T-cell (primary cell): ENCODE measurements at regions not wholly inside any gene's neighbourhood (a gene's known extent, or its start where the extent isn't known, plus 50 kb on each side); places are given as distances from the start of the nearest gene placed in this dataset.

ENCODE experiments used
- ATAC-seq, 4 experiments: fragments of 200-7000 bp in 3 of 4; fragments of 150-1000 bp in 1 of 4; cut with Tn5 transposase; replicated peaks in 1 of 4; 1 replicate in 3 of 4; 2 replicates in 1 of 4; pipeline ENCODE4 v1.10.0; 2021; ENCODE audit warnings: moderate library complexity in 3 of 4, mild to moderate bottlenecking in 2 of 4, moderate number of reproducible peaks in 1 of 4
- CTCF ChIA-PET, 2 donors: fragments of 300-600 bp; sonication (Branson Sonifier 250); formaldehyde crosslinking; loops; one replicate each; lab custom pipeline; 2022; ENCODE audit warnings: antibody characterized with exemption in 2 of 2; lab: Charles Lee
- POLR2A ChIA-PET, 2 donors: fragments of 300-600 bp; sonication (Branson Sonifier 250); formaldehyde crosslinking; loops; one replicate each; lab custom pipeline; 2022; ENCODE audit warnings: antibody characterized with exemption in 2 of 2; lab: Charles Lee
- DNase-seq, 35 experiments: peaks; one replicate each; pipeline versions ENCODE4 v3.0.0 to v3.0.0-alpha.2; 2013 to 2023
- H3K27ac ChIP-seq: one replicate; pipeline ENCODE4 v1.5.1; 2013; ENCODE audit warnings: low read length
- H3K27me3 ChIP-seq, 2 experiments: replicated peaks in 1 of 2; 1 replicate in 1 of 2; 2 replicates in 1 of 2; pipeline versions ENCODE4 v1.6.1 to v1.7.0; 2013; ENCODE audit warnings: low read length in 1 of 2, mixed read lengths in 1 of 2; ENCODE audit not compliant: control insufficient read depth in 2 of 2, insufficient read depth in 2 of 2; ENCODE audit errors: extremely low read depth in 1 of 2
- H3K36me3 ChIP-seq, 2 donors: 1 replicate in 1 of 2; 2 replicates in 1 of 2; pipeline versions ENCODE4 v1.6.1 to v1.7.0; 2013; ENCODE audit warnings: low read length in 1 of 2; ENCODE audit not compliant: control insufficient read depth in 2 of 2, insufficient read depth in 1 of 2; ENCODE audit errors: extremely low read depth in 1 of 2
- H3K4me1 ChIP-seq, 2 experiments: 1 replicate in 1 of 2; 2 replicates in 1 of 2; pipeline versions ENCODE4 v1.6.1 to v1.7.0; 2013; ENCODE audit warnings: low read length in 2 of 2, mixed read lengths in 1 of 2; ENCODE audit not compliant: insufficient read depth in 2 of 2, control insufficient read depth in 1 of 2; ENCODE audit errors: extremely low read depth in 1 of 2
- H3K4me3 ChIP-seq, 2 donors: 1 replicate in 1 of 2; 2 replicates in 1 of 2; pipeline versions ENCODE4 v1.5.1 to v1.7.0; 2013; ENCODE audit warnings: mild to moderate bottlenecking in 2 of 2, low read length in 1 of 2, moderate library complexity in 1 of 2; ENCODE audit not compliant: control insufficient read depth in 1 of 2; ENCODE audit errors: extremely low read depth in 1 of 2
- H3K9me3 ChIP-seq: 2 replicates; pipeline ENCODE4 v1.7.0; 2013
- H3K27ac Mint-ChIP-seq, 2 donors: one replicate each; pipeline ENCODE4 v1.8.0; 2020 to 2021; ENCODE audit warnings: mild to moderate bottlenecking in 2 of 2, mixed read lengths in 2 of 2
- H3K27me3 Mint-ChIP-seq, 2 donors: one replicate each; pipeline ENCODE4 v1.8.0; 2021 to 2022; ENCODE audit warnings: mixed read lengths in 2 of 2
- H3K36me3 Mint-ChIP-seq: one replicate; pipeline ENCODE4 v1.8.0; 2021; ENCODE audit warnings: mixed read lengths
- H3K4me1 Mint-ChIP-seq, 3 donors: one replicate each; pipeline ENCODE4 v1.8.0; 2020 to 2022; ENCODE audit warnings: mixed read lengths in 3 of 3, mild to moderate bottlenecking in 1 of 3
- H3K4me3 Mint-ChIP-seq, 3 donors: one replicate each; pipeline ENCODE4 v1.8.0; 2020 to 2022; ENCODE audit warnings: mild to moderate bottlenecking in 3 of 3, mixed read lengths in 3 of 3, moderate library complexity in 3 of 3
- H3K9me3 Mint-ChIP-seq, 3 donors: one replicate each; pipeline ENCODE4 v1.8.0; 2020 to 2022; ENCODE audit warnings: mixed read lengths in 3 of 3
- WGBS: methylation state at CpG from one replicate; pipeline ENCODE4 v1.1.5; 2013; ENCODE audit warnings: missing lambda C conversion rate; ENCODE audit not compliant: insufficient coverage; 5-methylcytosine and 5-hydroxymethylcytosine counted together

GRCh38 chr6:122153557-122153956 lies 245.9 kb upstream of the HSF2 start:
- no CpG with 5 or more reads among the region's 3 CpGs for WGBS
- CTCF ChIA-PET = no interaction called here

GRCh38 chr6:122154155-122154554 lies 245.3 kb upstream of the HSF2 start:
- no CpG with 5 or more reads among the region's 1 CpG for WGBS
- Histone ChIP-seq H3K27ac (no peak overlapping the region), H3K4me1 (no peaks in the 10 kb centered on the region), H3K36me3 (no peaks in the 10 kb centered on the region), H3K4me3 (no peak overlapping the region), H3K9me3 (no peaks in the 10 kb centered on the region), H3K27me3 (no peaks in the 10 kb centered on the region)
- Mint-ChIP-seq H3K36me3 (no peaks in the 10 kb centered on the region), H3K27me3 (no peaks in the 10 kb centered on the region), H3K9me3 (no peaks in the 10 kb centered on the region), H3K4me3 (no peak overlapping the region), H3K27ac (no peak overlapping the region), H3K4me1 (no peaks in the 10 kb centered on the region)
- DNase-seq (no peak), ATAC-seq (no peak)
- ChIA-PET POLR2A (no interaction called here), CTCF (no interaction called here)

More at GRCh38 chr6:122153557-122153956, 245.9 kb upstream of the HSF2 start:
- POLR2A ChIA-PET = no interaction called here
- Histone ChIP-seq H3K4me1 (no peaks in the 10 kb centered on the region), H3K9me3 (no peaks in the 10 kb centered on the region), H3K36me3 (no peaks in the 10 kb centered on the region), H3K27ac (no peak overlapping the region), H3K4me3 (no peak overlapping the region), H3K27me3 (no peaks in the 10 kb centered on the region)
- Mint-ChIP-seq H3K4me1 (no peaks in the 10 kb centered on the region), H3K36me3 (no peaks in the 10 kb centered on the region), H3K4me3 (no peak overlapping the region), H3K9me3 (no peaks in the 10 kb centered on the region), H3K27me3 (no peaks in the 10 kb centered on the region), H3K27ac (no peak overlapping the region)
- no peak for ATAC-seq
- DNase-seq = no peak

- WGBS = 57% methylated on average over 1 of the region's 2 CpGs
- Histone ChIP-seq H3K4me1 (no peaks in the 10 kb centered on the region), H3K9me3 (no peaks in the 10 kb centered on the region), H3K27me3 (no peaks in the 10 kb centered on the region), H3K27ac (no peak overlapping the region), H3K36me3 (no peaks in the 10 kb centered on the region), H3K4me3 (no peak overlapping the region)
- Mint-ChIP-seq H3K4me1 (no peaks in the 10 kb centered on the region), H3K36me3 (no peaks in the 10 kb centered on the region), H3K4me3 (no peak overlapping the region), H3K9me3 (no peaks in the 10 kb centered on the region), H3K27me3 (no peaks in the 10 kb centered on the region), H3K27ac (no peak overlapping the region)
- ChIA-PET POLR2A (no interaction called here), CTCF (no interaction called here)
- DNase-seq = no peak
- no peak for ATAC-seq
These were observed 244.4 kb upstream of the HSF2 start for GRCh38 chr6:122154912-122155575.

GRCh38 chr6:122161136-122161535 lies 238.3 kb upstream of the HSF2 start:
- ATAC-seq (no peak), DNase-seq (no peak)
- Histone ChIP-seq H3K9me3 (no peaks in the 10 kb centered on the region), H3K4me1 (no peaks in the 10 kb centered on the region), H3K27me3 (no peaks in the 10 kb centered on the region), H3K36me3 (no peaks in the 10 kb centered on the region), H3K4me3 (no peak overlapping the region), H3K27ac (no peak overlapping the region)
- H3K4me3 Mint-ChIP-seq = no peak overlapping the region
- 70% methylated on average over 1 of the region's 5 CpGs for WGBS
- H3K9me3 Mint-ChIP-seq = peaks cover 0 to 4% (median 2%) of the 10 kb centered on the region in 3 donors
- no peak overlapping the region for H3K27ac Mint-ChIP-seq
- H3K4me1 Mint-ChIP-seq = no peaks in the 10 kb centered on the region
- ChIA-PET CTCF (interaction anchor here in 1 of 2 donors (0.7 kb wide), 1 partner anchor 18 kb away, joined by 3 read pairs; no protein-coding TSS in a partner anchor), POLR2A (no interaction called here)
- no peaks in the 10 kb centered on the region for H3K36me3 Mint-ChIP-seq
- H3K27me3 Mint-ChIP-seq = no peaks in the 10 kb centered on the region

GRCh38 chr6:122165014-122165413 lies 234.4 kb upstream of the HSF2 start:
- 90% methylated on average over 18 of the region's 20 CpGs for WGBS
- DNase-seq = no peak

GRCh38 chr6:122170274-122170673 lies 229.2 kb upstream of the HSF2 start:
- no peaks in the 10 kb centered on the region for H3K4me1 ChIP-seq
- ChIA-PET CTCF (no interaction called here), POLR2A (no interaction called here)
- no peaks in the 10 kb centered on the region for H3K9me3 ChIP-seq
- no peak for DNase-seq
- no peaks in the 10 kb centered on the region for H3K36me3 Mint-ChIP-seq
- no peak overlapping the region for H3K4me3 ChIP-seq
- H3K27ac ChIP-seq = no peak overlapping the region
- no peaks in the 10 kb centered on the region for H3K27me3 Mint-ChIP-seq
- WGBS = 93% methylated on average over 2 of the region's 2 CpGs
- no peak overlapping the region for H3K4me3 Mint-ChIP-seq
- ATAC-seq = no peak
- H3K27ac Mint-ChIP-seq = no peak overlapping the region
- H3K9me3 Mint-ChIP-seq = no peaks in the 10 kb centered on the region
- H3K36me3 ChIP-seq = no peaks in the 10 kb centered on the region
- no peaks in the 10 kb centered on the region for H3K4me1 Mint-ChIP-seq
- H3K27me3 ChIP-seq = no peaks in the 10 kb centered on the region

More at GRCh38 chr6:122165014-122165413, 234.4 kb upstream of the HSF2 start:
- POLR2A ChIA-PET = no interaction called here
- H3K36me3 ChIP-seq = no peaks in the 10 kb centered on the region
- Mint-ChIP-seq H3K27me3 (no peaks in the 10 kb centered on the region), H3K36me3 (no peaks in the 10 kb centered on the region), H3K9me3 (peaks cover 0 to 4% (median 2%) of the 10 kb centered on the region in 3 donors), H3K27ac (no peak overlapping the region), H3K4me3 (no peak overlapping the region), H3K4me1 (no peaks in the 10 kb centered on the region)
- CTCF ChIA-PET = no interaction called here
- H3K4me3 ChIP-seq = no peak overlapping the region
- no peaks in the 10 kb centered on the region for H3K4me1 ChIP-seq
- H3K27me3 ChIP-seq = no peaks in the 10 kb centered on the region
- H3K27ac ChIP-seq = no peak overlapping the region
- H3K9me3 ChIP-seq = no peaks in the 10 kb centered on the region
- no peak for ATAC-seq
